ENCODE measurements at regions not wholly inside any gene's neighbourhood (a gene's known extent, or its start where the extent isn't known, plus 50 kb on each side); places are given as distances from the start of the nearest gene placed in this dataset.

- Histone ChIP-seq H4K5ac (ENCODE audit: insufficient read length, low read depth, low read length) (no peak overlapping the region), H3K27ac (ENCODE audit: low read depth, low read length) (no peak overlapping the region), H3K4me2 (ENCODE audit: insufficient read depth in 1 of 2, low read depth in 2 of 2, low read length in 2 of 2) (no peak overlapping the region), H2AK5ac (ENCODE audit: low read depth, low read length) (no peak overlapping the region), H4K8ac (ENCODE audit: extremely low read depth, insufficient read depth, low read length) (no peak overlapping the region), H4K91ac (replicated peaks; ENCODE audit: insufficient read length, low read length) (no peak overlapping the region), H3K23me2 (ENCODE audit: low read depth, low read length) (no peaks in the 10 kb centered on the region), H3K14ac (ENCODE audit: insufficient read length) (no peak overlapping the region), H2BK15ac (ENCODE audit: low read length) (no peak overlapping the region), H3K79me2 (ENCODE audit: control insufficient read depth in 1 of 2, insufficient read depth in 2 of 2, low read length in 2 of 2) (no peaks in the 10 kb centered on the region), H2BK12ac (ENCODE audit: low read depth, low read length) (no peak overlapping the region), H2AFZ (ENCODE audit: low read length) (no peak overlapping the region), H3K56ac (replicated peaks; ENCODE audit: insufficient read length, low read depth, low read length) (no peak overlapping the region), H3K4ac (replicated peaks; ENCODE audit: insufficient read length, low read depth, low read length) (no peak overlapping the region), H3K18ac (ENCODE audit: extremely low read depth, low read length) (no peak overlapping the region), H3K79me1 (ENCODE audit: low read depth, low read length) (no peaks in the 10 kb centered on the region), H3K23ac (ENCODE audit: insufficient read length) (no peak overlapping the region), H2BK5ac (ENCODE audit: low read depth, low read length) (no peak overlapping the region), H3K9ac (replicated peaks in 1 of 4; ENCODE audit: extremely low read depth in 1 of 4, low read depth in 3 of 4, low read length in 3 of 4) (no peak overlapping the region), H2BK20ac (ENCODE audit: low read length) (no peak overlapping the region), H3K4me3 (ENCODE audit: extremely low read depth in 1 of 4, insufficient read depth in 2 of 4, low read depth in 3 of 4, low read length in 4 of 4) (no peak overlapping the region), H4K20me1 (replicated peaks in 1 of 2; ENCODE audit: control insufficient read depth in 1 of 2, insufficient read depth in 2 of 2, low read length in 2 of 2) (no peaks in the 10 kb centered on the region), H3K9me3 (ENCODE audit: insufficient read depth in 2 of 2, low read depth in 1 of 2, low read length in 1 of 2) (no peaks in the 10 kb centered on the region), H3K27me3 (replicated peaks in 1 of 4; ENCODE audit: control insufficient read depth in 3 of 4, extremely low read depth in 1 of 4, insufficient read depth in 3 of 4, low read length in 3 of 4) (peaks cover 0 to 1% (median 0%) of the 10 kb centered on the region in 4 experiments; a peak in 1 of 7 replicates), H3K4me1 (replicated peaks in 1 of 4; ENCODE audit: control insufficient read depth in 3 of 4, insufficient read depth in 4 of 4, low read length in 3 of 4) (no peaks in the 10 kb centered on the region), H3K36me3 (ENCODE audit: control insufficient read depth in 2 of 4, insufficient read depth in 4 of 4, low read length in 3 of 4) (no peaks in the 10 kb centered on the region), H2BK120ac (replicated peaks; ENCODE audit: low read depth, low read length) (no peak overlapping the region)
- WGBS, 2 experiments (ENCODE audit: extremely low coverage in 1 of 2, insufficient coverage in 1 of 2, insufficient read length in 1 of 2, insufficient replicate concordance in 2 of 2, low coverage in 1 of 2, low lambda C conversion rate in 2 of 2, missing lambda C conversion rate in 1 of 2): 92% methylated on average over 4 of the region's 4 CpGs; no CpG with 5 or more reads in 1 of the 2 experiments
- DNase-seq (ENCODE audit: low read depth in 1 of 2, low spot score in 2 of 2) (no peak), FAIRE-seq (no peak)
- CTCF ChIA-PET (ENCODE audit: partially characterized antibody): interaction anchor here (0.6 kb wide), 1 partner anchor 61 kb away, joined by 3 read pairs; no protein-coding TSS in a partner anchor
- POLR2A ChIA-PET (ENCODE audit: partially characterized antibody): no interaction called here
- TF ChIP-seq CBX8 (IDR thresholded peaks at IDR 0.05; ENCODE audit: borderline replicate concordance, low read depth, low read length): no peak
- no peak for TF ChIP-seq NRF1 (IDR thresholded peaks at IDR 0.05; ENCODE audit: low read depth, low read length)
- TF ChIP-seq KDM4A (IDR thresholded peaks at IDR 0.05; ENCODE audit: low read depth, low read length, severe bottlenecking): no peak
- no peak for TF ChIP-seq EP300 (IDR thresholded peaks at IDR 0.05; ENCODE audit: borderline replicate concordance in 1 of 2, low read depth in 2 of 2, low read length in 2 of 2)
- TF ChIP-seq RAD21 (IDR thresholded peaks at IDR 0.05 in 1 of 2, conservative IDR thresholded peaks at IDR 0.05 in 1 of 2; ENCODE audit: low read depth in 2 of 2, low read length in 2 of 2): no peak
- no peak for TF ChIP-seq E2F6 (IDR thresholded peaks at IDR 0.05)
- no peak for TF ChIP-seq EZH2 (IDR thresholded peaks at IDR 0.05; ENCODE audit: low read depth, low read length, severe bottlenecking)
- no peak for TF ChIP-seq CHD1 (IDR thresholded peaks at IDR 0.05; ENCODE audit: low read depth, low read length)
These were observed 468.9 kb downstream of the MCTP2 start for GRCh38 chr15:94700211-94700610.

Measured in H1 (cell line).